Astrocyte (in vitro differentiated cells and primary cell): ENCODE measurements at regions not wholly inside any gene's neighbourhood (a gene's known extent, or its start where the extent isn't known, plus 50 kb on each side); places are given as distances from the start of the nearest gene placed in this dataset.

Experiments used
- DNase-seq: peaks from one replicate; pipeline ENCODE4 v3.0.0-alpha.2; 2010; ENCODE audit warnings: low read depth
- FAIRE-seq: peaks from 2 replicates; lab custom pipeline; 2011; peaks lifted over from hg19 to GRCh38; lab: Jason Lieb, UNC
- H2AFZ ChIP-seq: 2 replicates; pipeline ENCODE4 v1.6.0; 2012; ENCODE audit warnings: low read depth, low read length, inconsistent platforms
- H3K27ac ChIP-seq: 2 replicates; pipeline ENCODE4 v1.5.1; 2011; ENCODE audit warnings: low read depth, low read length, inconsistent platforms
- H3K27me3 ChIP-seq: 2 replicates; pipeline ENCODE4 v1.6.0; 2011; ENCODE audit warnings: low read length, inconsistent platforms; ENCODE audit not compliant: insufficient read depth
- H3K36me3 ChIP-seq: 2 replicates; pipeline ENCODE4 v1.5.1; 2011; ENCODE audit warnings: low read length, inconsistent platforms; ENCODE audit not compliant: insufficient read depth
- H3K4me1 ChIP-seq: 2 replicates; pipeline ENCODE4 v1.5.1; 2011; ENCODE audit warnings: low read length, inconsistent platforms; ENCODE audit not compliant: insufficient read depth
- H3K4me2 ChIP-seq: 2 replicates; pipeline ENCODE4 v1.6.0; 2012; ENCODE audit warnings: low read length, inconsistent platforms
- H3K4me3 ChIP-seq: 2 replicates; pipeline ENCODE4 v1.5.1; 2011; ENCODE audit warnings: low read depth, mild to moderate bottlenecking, low read length, inconsistent platforms; ENCODE audit not compliant: insufficient read depth
- H3K79me2 ChIP-seq: 2 replicates; pipeline ENCODE4 v1.6.0; 2012; ENCODE audit warnings: mild to moderate bottlenecking, low read length, inconsistent platforms; ENCODE audit not compliant: insufficient read depth
- H3K9ac ChIP-seq: 2 replicates; pipeline ENCODE4 v1.6.0; 2012; ENCODE audit warnings: mild to moderate bottlenecking, low read length, inconsistent platforms
- H3K9me3 ChIP-seq: 2 replicates; pipeline ENCODE4 v1.5.1; 2012; ENCODE audit warnings: low read depth, mild to moderate bottlenecking, low read length, inconsistent platforms; ENCODE audit not compliant: insufficient read depth
- H4K20me1 ChIP-seq: 2 replicates; pipeline ENCODE4 v1.6.0; 2012; ENCODE audit warnings: low read length, inconsistent platforms; ENCODE audit not compliant: insufficient read depth
- H3K27ac Mint-ChIP-seq: one replicate; pipeline ENCODE4 v1.8.0; 2021; ENCODE audit warnings: mild to moderate bottlenecking, mixed read lengths; ENCODE audit not compliant: unreplicated experiment
- H3K27me3 Mint-ChIP-seq: one replicate; pipeline ENCODE4 v1.8.0; 2021; ENCODE audit warnings: low read depth, mixed read lengths; ENCODE audit not compliant: unreplicated experiment
- H3K36me3 Mint-ChIP-seq: one replicate; pipeline ENCODE4 v1.8.0; 2021; ENCODE audit warnings: low read depth, mixed read lengths; ENCODE audit not compliant: unreplicated experiment
- H3K4me1 Mint-ChIP-seq: one replicate; pipeline ENCODE4 v1.8.0; 2021; ENCODE audit warnings: low read depth, mixed read lengths; ENCODE audit not compliant: unreplicated experiment
- H3K4me3 Mint-ChIP-seq: one replicate; pipeline ENCODE4 v1.8.0; 2021; ENCODE audit warnings: mild to moderate bottlenecking, moderate library complexity, mixed read lengths; ENCODE audit not compliant: unreplicated experiment
- H3K9me3 Mint-ChIP-seq: one replicate; pipeline ENCODE4 v1.8.0; 2021; ENCODE audit warnings: mild to moderate bottlenecking, mixed read lengths; ENCODE audit not compliant: unreplicated experiment
- EZH2 ChIP-seq: IDR thresholded peaks from 2 replicates; pipeline ENCODE4 v1.6.1; 2012; ENCODE audit warnings: mild to moderate bottlenecking, low read length, inconsistent platforms; ENCODE audit not compliant: insufficient read depth
- TF ChIP-seq, protein P1 (sequence below): IDR thresholded peaks from 2 replicates; pipeline ENCODE4 v1.5.1; 2011; ENCODE audit warnings: low read depth, mild to moderate bottlenecking, inconsistent platforms, low read length, moderate library complexity; ENCODE audit not compliant: insufficient read depth

DNA sequence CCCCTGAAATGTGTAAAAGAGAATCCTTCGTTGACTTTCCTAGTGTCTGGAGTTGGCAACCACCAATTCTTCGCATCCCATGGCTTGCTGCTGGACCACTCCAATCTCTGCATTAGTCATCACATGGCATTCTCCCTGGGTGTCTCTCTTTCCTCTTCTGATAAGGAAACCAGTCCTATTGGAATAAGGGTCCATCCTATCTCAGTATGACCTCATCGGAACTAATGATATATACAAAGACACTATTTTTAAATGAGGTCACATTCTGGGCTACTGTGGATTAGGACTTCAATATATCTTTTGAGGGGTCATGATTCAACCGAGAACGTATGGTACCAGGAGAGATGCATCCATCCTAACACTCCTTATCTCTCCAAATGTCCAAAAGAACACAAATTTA is 259.1 kb upstream of the CPEB2 start:
- Histone ChIP-seq H3K27ac (no peak overlapping the region), H4K20me1 (no peaks in the 10 kb centered on the region), H3K79me2 (no peaks in the 10 kb centered on the region), H3K4me3 (no peak overlapping the region), H2AFZ (no peak overlapping the region), H3K4me2 (no peak overlapping the region), H3K4me1 (no peaks in the 10 kb centered on the region), H3K36me3 (no peaks in the 10 kb centered on the region), H3K27me3 (no peaks in the 10 kb centered on the region), H3K9me3 (no peaks in the 10 kb centered on the region), H3K9ac (no peak overlapping the region)
- no peaks in the 10 kb centered on the region for H3K36me3 Mint-ChIP-seq
- no peak overlapping the region for H3K27ac Mint-ChIP-seq
- no peak overlapping the region for H3K4me3 Mint-ChIP-seq
- no peaks in the 10 kb centered on the region for H3K9me3 Mint-ChIP-seq
- FAIRE-seq (no peak), DNase-seq (no peak)
- no peaks in the 10 kb centered on the region for H3K4me1 Mint-ChIP-seq
- peaks cover 4% of the 10 kb centered on the region for H3K27me3 Mint-ChIP-seq
- TF ChIP-seq EZH2, result no peak
- TF ChIP-seq, protein P1, sequence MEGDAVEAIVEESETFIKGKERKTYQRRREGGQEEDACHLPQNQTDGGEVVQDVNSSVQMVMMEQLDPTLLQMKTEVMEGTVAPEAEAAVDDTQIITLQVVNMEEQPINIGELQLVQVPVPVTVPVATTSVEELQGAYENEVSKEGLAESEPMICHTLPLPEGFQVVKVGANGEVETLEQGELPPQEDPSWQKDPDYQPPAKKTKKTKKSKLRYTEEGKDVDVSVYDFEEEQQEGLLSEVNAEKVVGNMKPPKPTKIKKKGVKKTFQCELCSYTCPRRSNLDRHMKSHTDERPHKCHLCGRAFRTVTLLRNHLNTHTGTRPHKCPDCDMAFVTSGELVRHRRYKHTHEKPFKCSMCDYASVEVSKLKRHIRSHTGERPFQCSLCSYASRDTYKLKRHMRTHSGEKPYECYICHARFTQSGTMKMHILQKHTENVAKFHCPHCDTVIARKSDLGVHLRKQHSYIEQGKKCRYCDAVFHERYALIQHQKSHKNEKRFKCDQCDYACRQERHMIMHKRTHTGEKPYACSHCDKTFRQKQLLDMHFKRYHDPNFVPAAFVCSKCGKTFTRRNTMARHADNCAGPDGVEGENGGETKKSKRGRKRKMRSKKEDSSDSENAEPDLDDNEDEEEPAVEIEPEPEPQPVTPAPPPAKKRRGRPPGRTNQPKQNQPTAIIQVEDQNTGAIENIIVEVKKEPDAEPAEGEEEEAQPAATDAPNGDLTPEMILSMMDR, result no peak

DNA sequence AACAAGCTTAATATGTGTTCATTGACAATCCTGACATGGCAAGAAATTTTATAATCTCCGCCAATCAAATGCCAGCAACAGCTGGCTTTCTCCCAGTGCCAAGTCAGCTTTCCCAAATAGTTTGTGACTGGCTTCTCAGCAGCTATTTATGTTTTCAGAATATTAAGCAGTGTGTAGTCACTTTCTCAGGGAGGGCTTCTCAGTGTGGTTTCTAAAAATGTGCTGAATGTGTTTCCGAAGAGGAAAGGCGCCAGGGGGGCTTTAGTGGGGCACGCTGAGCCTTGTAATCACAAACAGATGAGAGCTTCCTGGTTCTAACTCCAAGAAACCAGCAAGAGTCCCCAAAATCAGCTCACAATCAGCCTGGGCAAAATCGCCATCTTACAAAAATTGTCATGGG is 258.7 kb upstream of the CPEB2 start:
- H3K4me3 Mint-ChIP-seq, result no peak overlapping the region
- Histone ChIP-seq H3K9me3 (no peaks in the 10 kb centered on the region), H2AFZ (no peak overlapping the region), H3K4me3 (no peak overlapping the region), H3K27me3 (no peaks in the 10 kb centered on the region), H4K20me1 (no peaks in the 10 kb centered on the region), H3K79me2 (no peaks in the 10 kb centered on the region), H3K9ac (no peak overlapping the region), H3K36me3 (no peaks in the 10 kb centered on the region), H3K4me1 (no peaks in the 10 kb centered on the region), H3K27ac (no peak overlapping the region), H3K4me2 (no peak overlapping the region)
- no peak for DNase-seq
- H3K36me3 Mint-ChIP-seq, result no peaks in the 10 kb centered on the region
- H3K4me1 Mint-ChIP-seq, result no peaks in the 10 kb centered on the region
- no peak for TF ChIP-seq EZH2
- TF ChIP-seq, protein P1, result no peak
- no peak overlapping the region for H3K27ac Mint-ChIP-seq
- peaks cover 4% of the 10 kb centered on the region for H3K27me3 Mint-ChIP-seq
- no peak for FAIRE-seq
- H3K9me3 Mint-ChIP-seq, result no peaks in the 10 kb centered on the region

DNA sequence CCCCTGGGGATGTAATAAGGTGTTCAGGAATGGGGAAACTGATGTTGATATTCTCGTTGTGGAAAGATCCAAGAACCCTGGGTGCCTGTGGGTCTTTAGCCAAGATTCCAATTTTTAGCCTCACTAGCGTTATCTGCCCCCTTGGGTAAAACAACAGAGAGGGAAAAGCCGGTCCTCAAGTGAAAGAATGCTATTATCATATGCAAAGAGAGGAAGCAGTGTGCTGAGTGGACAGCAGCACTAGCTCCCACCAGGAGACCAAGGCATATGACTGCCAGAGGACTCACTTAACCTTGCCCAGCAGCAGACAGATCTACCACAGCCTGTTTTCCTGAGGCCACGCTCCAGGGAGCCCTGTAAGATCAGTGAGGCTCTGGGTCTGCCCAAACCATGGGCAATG is 257.9 kb upstream of the CPEB2 start:
- H3K36me3 Mint-ChIP-seq, result no peaks in the 10 kb centered on the region
- DNase-seq, result no peak

More for the DNA sequence above, 257.9 kb upstream of the CPEB2 start:
- H3K27ac ChIP-seq, result no peak overlapping the region
- no peak overlapping the region for H2AFZ ChIP-seq
- H3K36me3 ChIP-seq, result no peaks in the 10 kb centered on the region
- no peak overlapping the region for H3K4me2 ChIP-seq
- H3K4me1 Mint-ChIP-seq, result no peaks in the 10 kb centered on the region
- no peak for FAIRE-seq
- H3K27me3 ChIP-seq, result no peaks in the 10 kb centered on the region
- H3K4me3 ChIP-seq, result no peak overlapping the region
- no peaks in the 10 kb centered on the region for H3K9me3 Mint-ChIP-seq
- H3K4me3 Mint-ChIP-seq, result no peak overlapping the region
- H3K27ac Mint-ChIP-seq, result no peak overlapping the region
- no peaks in the 10 kb centered on the region for H3K79me2 ChIP-seq
- no peak overlapping the region for H3K9ac ChIP-seq
- no peaks in the 10 kb centered on the region for H3K9me3 ChIP-seq
- TF ChIP-seq EZH2, result no peak
- TF ChIP-seq, protein P1, result no peak
- H3K27me3 Mint-ChIP-seq, result peaks cover 11% of the 10 kb centered on the region
- H4K20me1 ChIP-seq, result no peaks in the 10 kb centered on the region
- H3K4me1 ChIP-seq, result no peaks in the 10 kb centered on the region
